ENCODE measurements at regions not wholly inside any gene's neighbourhood (a gene's known extent, or its start where the extent isn't known, plus 50 kb on each side); places are given as distances from the start of the nearest gene placed in this dataset.

DNA sequence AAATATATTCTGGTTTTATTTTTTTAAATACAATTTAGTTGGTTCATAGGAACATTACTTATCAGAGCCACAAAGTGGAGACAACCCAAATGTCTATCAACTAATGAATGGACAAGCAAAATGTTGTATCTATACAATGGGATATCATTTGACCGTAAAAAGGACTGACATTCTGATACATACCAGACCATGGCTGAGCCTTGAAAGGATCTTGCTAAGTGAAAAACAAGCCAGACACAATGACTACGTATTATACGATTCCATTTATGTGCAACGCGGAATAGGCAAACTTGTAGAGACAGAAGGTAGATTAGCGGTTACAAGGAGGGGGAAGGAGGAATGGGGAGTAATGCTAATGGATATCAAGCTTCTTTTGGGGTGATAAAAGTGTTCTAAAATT is 621.6 kb downstream of the BNC2 start:
- Histone ChIP-seq H3K9me3 (replicated peaks; ENCODE audit: control insufficient read depth, insufficient read depth, low read depth, low read length) (no peaks in the 10 kb centered on the region), H3K4me3 (no peak overlapping the region), H3K9ac (ENCODE audit: insufficient read depth in 1 of 2, low read depth in 2 of 2, low read length in 2 of 2) (no peak overlapping the region), H3K9me1 (ENCODE audit: control insufficient read depth, insufficient read depth, low read length) (no peaks in the 10 kb centered on the region), H4K20me1 (replicated peaks; ENCODE audit: control insufficient read depth, insufficient read depth, low read length) (no peaks in the 10 kb centered on the region), H3K27ac (ENCODE audit: extremely low read depth, low read depth, low read length) (no peak overlapping the region), H3K4me1 (replicated peaks in 1 of 2; ENCODE audit: control insufficient read depth in 2 of 2, insufficient read depth in 2 of 2, low read length in 2 of 2) (no peaks in the 10 kb centered on the region), H3K36me3 (ENCODE audit: control insufficient read depth, insufficient read depth, low read length) (no peaks in the 10 kb centered on the region), H3K79me2 (ENCODE audit: control insufficient read depth, insufficient read depth, low read length) (no peaks in the 10 kb centered on the region), H3K4me2 (ENCODE audit: insufficient read depth, low read length) (no peak overlapping the region), H3K27me3 (ENCODE audit: control insufficient read depth in 2 of 2, insufficient read depth in 2 of 2, low read length in 2 of 2) (no peaks in the 10 kb centered on the region), H2AFZ (ENCODE audit: low read depth, low read length) (no peak overlapping the region)
- TF ChIP-seq TAF9B (IDR thresholded peaks at IDR 0.05; ENCODE audit: partially characterized antibody), result no peak
- TF ChIP-seq, protein P1, sequence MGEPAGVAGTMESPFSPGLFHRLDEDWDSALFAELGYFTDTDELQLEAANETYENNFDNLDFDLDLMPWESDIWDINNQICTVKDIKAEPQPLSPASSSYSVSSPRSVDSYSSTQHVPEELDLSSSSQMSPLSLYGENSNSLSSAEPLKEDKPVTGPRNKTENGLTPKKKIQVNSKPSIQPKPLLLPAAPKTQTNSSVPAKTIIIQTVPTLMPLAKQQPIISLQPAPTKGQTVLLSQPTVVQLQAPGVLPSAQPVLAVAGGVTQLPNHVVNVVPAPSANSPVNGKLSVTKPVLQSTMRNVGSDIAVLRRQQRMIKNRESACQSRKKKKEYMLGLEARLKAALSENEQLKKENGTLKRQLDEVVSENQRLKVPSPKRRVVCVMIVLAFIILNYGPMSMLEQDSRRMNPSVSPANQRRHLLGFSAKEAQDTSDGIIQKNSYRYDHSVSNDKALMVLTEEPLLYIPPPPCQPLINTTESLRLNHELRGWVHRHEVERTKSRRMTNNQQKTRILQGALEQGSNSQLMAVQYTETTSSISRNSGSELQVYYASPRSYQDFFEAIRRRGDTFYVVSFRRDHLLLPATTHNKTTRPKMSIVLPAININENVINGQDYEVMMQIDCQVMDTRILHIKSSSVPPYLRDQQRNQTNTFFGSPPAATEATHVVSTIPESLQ (CRISPR knock-in tag; IDR thresholded peaks at IDR 0.05), result no peak
- TF ChIP-seq NRF1 (conservative IDR thresholded peaks at IDR 0.05 in 1 of 2, IDR thresholded peaks at IDR 0.05 in 1 of 2), result no peak
- TF ChIP-seq, protein P2, sequence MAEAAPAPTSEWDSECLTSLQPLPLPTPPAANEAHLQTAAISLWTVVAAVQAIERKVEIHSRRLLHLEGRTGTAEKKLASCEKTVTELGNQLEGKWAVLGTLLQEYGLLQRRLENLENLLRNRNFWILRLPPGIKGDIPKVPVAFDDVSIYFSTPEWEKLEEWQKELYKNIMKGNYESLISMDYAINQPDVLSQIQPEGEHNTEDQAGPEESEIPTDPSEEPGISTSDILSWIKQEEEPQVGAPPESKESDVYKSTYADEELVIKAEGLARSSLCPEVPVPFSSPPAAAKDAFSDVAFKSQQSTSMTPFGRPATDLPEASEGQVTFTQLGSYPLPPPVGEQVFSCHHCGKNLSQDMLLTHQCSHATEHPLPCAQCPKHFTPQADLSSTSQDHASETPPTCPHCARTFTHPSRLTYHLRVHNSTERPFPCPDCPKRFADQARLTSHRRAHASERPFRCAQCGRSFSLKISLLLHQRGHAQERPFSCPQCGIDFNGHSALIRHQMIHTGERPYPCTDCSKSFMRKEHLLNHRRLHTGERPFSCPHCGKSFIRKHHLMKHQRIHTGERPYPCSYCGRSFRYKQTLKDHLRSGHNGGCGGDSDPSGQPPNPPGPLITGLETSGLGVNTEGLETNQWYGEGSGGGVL (CRISPR knock-in tag; IDR thresholded peaks at IDR 0.05), result no peak
- TF ChIP-seq DMBX1 (CRISPR knock-in tag; IDR thresholded peaks at IDR 0.05; ENCODE audit: borderline replicate concordance), result no peak
- no peak for TF ChIP-seq ZBTB7A (IDR thresholded peaks at IDR 0.05; ENCODE audit: borderline replicate concordance, control insufficient read depth, low read depth, low read length)
- no peak for TF ChIP-seq JUN (IDR thresholded peaks at IDR 0.05; ENCODE audit: borderline replicate concordance, low read depth, low read length)
- TF ChIP-seq JUN (CRISPR knock-in tag; IDR thresholded peaks at IDR 0.05; ENCODE audit: borderline replicate concordance), result no peak
- no peak for TF ChIP-seq ZNF140 (CRISPR knock-in tag; IDR thresholded peaks at IDR 0.05)
- TF ChIP-seq, protein P3, sequence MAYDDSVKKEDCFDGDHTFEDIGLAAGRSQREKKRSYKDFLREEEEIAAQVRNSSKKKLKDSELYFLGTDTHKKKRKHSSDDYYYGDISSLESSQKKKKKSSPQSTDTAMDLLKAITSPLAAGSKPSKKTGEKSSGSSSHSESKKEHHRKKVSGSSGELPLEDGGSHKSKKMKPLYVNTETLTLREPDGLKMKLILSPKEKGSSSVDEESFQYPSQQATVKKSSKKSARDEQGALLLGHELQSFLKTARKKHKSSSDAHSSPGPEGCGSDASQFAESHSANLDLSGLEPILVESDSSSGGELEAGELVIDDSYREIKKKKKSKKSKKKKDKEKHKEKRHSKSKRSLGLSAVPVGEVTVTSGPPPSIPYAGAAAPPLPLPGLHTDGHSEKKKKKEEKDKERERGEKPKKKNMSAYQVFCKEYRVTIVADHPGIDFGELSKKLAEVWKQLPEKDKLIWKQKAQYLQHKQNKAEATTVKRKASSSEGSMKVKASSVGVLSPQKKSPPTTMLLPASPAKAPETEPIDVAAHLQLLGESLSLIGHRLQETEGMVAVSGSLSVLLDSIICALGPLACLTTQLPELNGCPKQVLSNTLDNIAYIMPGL (CRISPR knock-in tag; IDR thresholded peaks at IDR 0.05), result no peak
- no peak for TF ChIP-seq BRF1 (IDR thresholded peaks at IDR 0.05; ENCODE audit: borderline replicate concordance, extremely low read depth, insufficient read length)
- no peak for TF ChIP-seq SMARCB1 (IDR thresholded peaks at IDR 0.05; ENCODE audit: insufficient read length, low read depth)
- TF ChIP-seq ZC3H11A (IDR thresholded peaks at IDR 0.05; ENCODE audit: low read depth, low read length), result no peak
- no peak for TF ChIP-seq ZNF217 (CRISPR knock-in tag; IDR thresholded peaks at IDR 0.05)
- in situ Hi-C loops (cut with MboI), result no loop called here
- FAIRE-seq (no peak), ATAC-seq (no peak), DNase-seq (ENCODE audit: extremely low read depth in 1 of 4, low spot score in 3 of 4) (no peak)
- WGBS (ENCODE audit: insufficient coverage, low coverage, missing lambda C conversion rate), result 0% methylated on average over 6 of the region's 6 CpGs
- intact Hi-C loops (cut with micrococcal nuclease), result no loop called here
- ChIA-PET CTCF (ENCODE audit: low intra/inter-chr PET ratio) (no interaction called here), POLR2A (no interaction called here)
- no TSS peak for BruUV-seq (replicated peaks)

Data from K562 (cell line).